Stimulated activated naive CD8-positive, alpha-beta T cell treated with anti-CD3 and anti-CD28 coated beads, Interleukin-15, Interleukin-2, amounts not matched to agents 100 ng/mL and 50 ng/mL, for 24 hours (primary cell): ENCODE measurements at regions not wholly inside any gene's neighbourhood (a gene's known extent, or its start where the extent isn't known, plus 50 kb on each side); places are given as distances from the start of the nearest gene placed in this dataset.

ENCODE experiments used
- H3K27ac Mint-ChIP-seq: one replicate; pipeline ENCODE4 v1.8.0; 2021; ENCODE audit warnings: mild to moderate bottlenecking, mixed read lengths
- H3K27me3 Mint-ChIP-seq: one replicate; pipeline ENCODE4 v1.8.0; 2021; ENCODE audit warnings: mixed read lengths
- H3K36me3 Mint-ChIP-seq: one replicate; pipeline ENCODE4 v1.8.0; 2021; ENCODE audit warnings: low read depth, mixed read lengths
- H3K4me1 Mint-ChIP-seq: one replicate; pipeline ENCODE4 v1.8.0; 2021; ENCODE audit warnings: low read depth, mixed read lengths
- H3K4me3 Mint-ChIP-seq: one replicate; pipeline ENCODE4 v1.8.0; 2021; ENCODE audit warnings: mild to moderate bottlenecking, mixed read lengths
- H3K9me3 Mint-ChIP-seq: one replicate; pipeline ENCODE4 v1.8.0; 2021; ENCODE audit warnings: mixed read lengths

GRCh38 chr1:157239936-157240335 lies 101.7 kb upstream of the ETV3 start:
- H3K4me3 Mint-ChIP-seq: no peak overlapping the region
- H3K27ac Mint-ChIP-seq: no peak overlapping the region
- H3K9me3 Mint-ChIP-seq: peaks cover 4% of the 10 kb centered on the region
- no peaks in the 10 kb centered on the region for H3K36me3 Mint-ChIP-seq
- peaks cover 14% of the 10 kb centered on the region for H3K27me3 Mint-ChIP-seq
- no peaks in the 10 kb centered on the region for H3K4me1 Mint-ChIP-seq

DNA sequence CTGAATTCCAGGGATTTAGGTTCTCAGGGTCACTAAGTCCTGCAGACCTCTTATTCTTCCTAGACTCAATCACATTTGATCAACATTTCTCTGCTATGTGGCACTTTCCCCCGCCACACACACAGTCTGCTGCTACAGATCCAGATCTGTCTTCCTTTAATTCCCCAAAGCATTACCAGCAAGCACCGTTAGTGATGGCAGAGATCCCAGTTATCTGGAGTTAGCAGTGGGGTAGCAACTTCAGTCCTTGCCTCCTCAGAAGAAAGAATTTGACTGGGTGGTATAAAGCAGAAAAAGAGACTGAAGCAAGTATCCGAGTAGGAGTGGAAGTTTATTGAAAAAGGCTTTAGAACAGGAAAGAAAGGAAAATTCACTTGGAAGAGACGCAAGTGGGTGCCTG lies 100.4 kb upstream of the ETV3 start:
- Mint-ChIP-seq H3K27ac (no peak overlapping the region), H3K4me3 (no peak overlapping the region), H3K36me3 (no peaks in the 10 kb centered on the region), H3K27me3 (peaks cover 9% of the 10 kb centered on the region), H3K9me3 (no peaks in the 10 kb centered on the region), H3K4me1 (no peaks in the 10 kb centered on the region)

GRCh38 chr1:157237981-157238380 lies 99.8 kb upstream of the ETV3 start:
- peaks cover 9% of the 10 kb centered on the region for H3K27me3 Mint-ChIP-seq
- no peaks in the 10 kb centered on the region for H3K4me1 Mint-ChIP-seq
- H3K4me3 Mint-ChIP-seq: no peak overlapping the region
- H3K27ac Mint-ChIP-seq: no peak overlapping the region
- H3K9me3 Mint-ChIP-seq: no peaks in the 10 kb centered on the region
- H3K36me3 Mint-ChIP-seq: no peaks in the 10 kb centered on the region

- H3K27me3 Mint-ChIP-seq: peaks cover 9% of the 10 kb centered on the region
- no peak overlapping the region for H3K4me3 Mint-ChIP-seq
- H3K27ac Mint-ChIP-seq: no peak overlapping the region
- no peaks in the 10 kb centered on the region for H3K9me3 Mint-ChIP-seq
- no peaks in the 10 kb centered on the region for H3K4me1 Mint-ChIP-seq
- no peaks in the 10 kb centered on the region for H3K36me3 Mint-ChIP-seq
These were observed 99.3 kb upstream of the ETV3 start for GRCh38 chr1:157237522-157237921.

- H3K36me3 Mint-ChIP-seq: no peaks in the 10 kb centered on the region
- no peak overlapping the region for H3K4me3 Mint-ChIP-seq
- H3K9me3 Mint-ChIP-seq: no peaks in the 10 kb centered on the region
- no peaks in the 10 kb centered on the region for H3K4me1 Mint-ChIP-seq
- no peak overlapping the region for H3K27ac Mint-ChIP-seq
- H3K27me3 Mint-ChIP-seq: peaks cover 9% of the 10 kb centered on the region
These were observed 97.9 kb upstream of the ETV3 start for GRCh38 chr1:157236072-157236471.

- no peak overlapping the region for H3K4me3 Mint-ChIP-seq
- H3K9me3 Mint-ChIP-seq: no peaks in the 10 kb centered on the region
- H3K27ac Mint-ChIP-seq: no peak overlapping the region
- H3K27me3 Mint-ChIP-seq: peaks cover 12% of the 10 kb centered on the region
- no peaks in the 10 kb centered on the region for H3K36me3 Mint-ChIP-seq
- no peaks in the 10 kb centered on the region for H3K4me1 Mint-ChIP-seq
These were observed 97.1 kb upstream of the ETV3 start for GRCh38 chr1:157235307-157235706.

DNA sequence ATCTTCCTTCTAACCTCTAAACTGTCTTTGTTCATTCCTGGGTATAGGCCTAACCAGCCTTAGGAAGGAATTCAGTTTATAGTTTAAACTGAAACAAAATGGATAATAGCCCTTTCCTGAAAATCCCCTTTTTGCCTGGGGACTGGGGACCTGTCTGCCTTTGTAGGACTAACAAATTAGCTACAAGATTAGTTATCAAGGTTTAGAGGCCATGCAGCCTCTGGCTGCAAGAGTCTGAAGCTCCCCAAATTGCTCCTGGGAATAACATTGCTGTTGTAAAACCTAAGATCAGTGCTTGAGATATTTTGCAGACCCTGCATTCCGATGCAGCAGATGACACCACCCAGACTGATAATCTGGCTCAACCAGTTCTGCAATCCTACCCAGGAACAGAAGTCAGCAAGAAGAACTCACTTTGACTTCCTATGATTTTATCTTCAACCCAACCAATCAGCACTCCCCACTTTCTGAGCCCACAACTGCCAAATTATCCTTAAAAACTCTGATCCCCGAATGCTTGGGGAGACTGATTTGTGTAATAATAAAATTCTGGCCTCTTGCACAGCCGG lies 96.6 kb upstream of the ETV3 start:
- peaks cover 17% of the 10 kb centered on the region for H3K27me3 Mint-ChIP-seq
- no peak overlapping the region for H3K4me3 Mint-ChIP-seq
- no peak overlapping the region for H3K27ac Mint-ChIP-seq

GRCh38 chr1:157233131-157233530 lies 94.9 kb upstream of the ETV3 start:
- Mint-ChIP-seq H3K27me3 (peaks cover 20% of the 10 kb centered on the region), H3K27ac (no peak overlapping the region), H3K4me1 (no peaks in the 10 kb centered on the region), H3K9me3 (no peaks in the 10 kb centered on the region), H3K4me3 (no peak overlapping the region), H3K36me3 (no peaks in the 10 kb centered on the region)

More for the DNA sequence above, 96.6 kb upstream of the ETV3 start:
- no peaks in the 10 kb centered on the region for H3K36me3 Mint-ChIP-seq
- H3K4me1 Mint-ChIP-seq: no peaks in the 10 kb centered on the region
- H3K9me3 Mint-ChIP-seq: no peaks in the 10 kb centered on the region

- H3K27ac Mint-ChIP-seq: no peak overlapping the region
- no peaks in the 10 kb centered on the region for H3K36me3 Mint-ChIP-seq
- H3K9me3 Mint-ChIP-seq: no peaks in the 10 kb centered on the region
- H3K4me1 Mint-ChIP-seq: no peaks in the 10 kb centered on the region
- peaks cover 20% of the 10 kb centered on the region for H3K27me3 Mint-ChIP-seq
- H3K4me3 Mint-ChIP-seq: no peak overlapping the region
These were observed 93.8 kb upstream of the ETV3 start for GRCh38 chr1:157231846-157232525.

DNA sequence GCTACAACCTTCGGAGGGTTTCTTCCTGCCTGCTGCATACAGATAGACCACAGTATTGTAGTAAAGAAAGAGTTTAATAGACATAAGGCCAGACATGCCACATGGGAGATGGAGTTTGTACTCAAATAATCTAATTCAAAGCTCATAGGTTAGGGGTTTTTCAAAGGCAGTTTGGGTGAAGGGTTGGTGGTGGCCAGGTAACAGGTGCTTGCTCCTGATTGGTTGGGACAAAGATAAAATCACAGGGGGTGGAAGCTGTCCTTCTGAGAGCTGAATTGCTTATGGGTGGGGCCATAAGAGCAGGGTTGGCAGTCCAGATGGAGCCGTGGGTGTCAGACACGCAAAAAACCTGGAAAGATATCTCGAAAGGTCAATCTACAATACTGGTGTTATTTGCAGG lies 92.3 kb upstream of the ETV3 start:
- H3K27ac Mint-ChIP-seq: no peak overlapping the region
- H3K9me3 Mint-ChIP-seq: no peaks in the 10 kb centered on the region
- peaks cover 23% of the 10 kb centered on the region for H3K27me3 Mint-ChIP-seq
- H3K36me3 Mint-ChIP-seq: no peaks in the 10 kb centered on the region
- H3K4me1 Mint-ChIP-seq: no peaks in the 10 kb centered on the region
- no peak overlapping the region for H3K4me3 Mint-ChIP-seq

GRCh38 chr1:157227700-157228099 lies 89.5 kb upstream of the ETV3 start:
- Mint-ChIP-seq H3K9me3 (no peaks in the 10 kb centered on the region), H3K4me3 (no peak overlapping the region), H3K27me3 (peaks cover 45% of the 10 kb centered on the region), H3K36me3 (no peaks in the 10 kb centered on the region), H3K27ac (no peak overlapping the region), H3K4me1 (no peaks in the 10 kb centered on the region)

DNA sequence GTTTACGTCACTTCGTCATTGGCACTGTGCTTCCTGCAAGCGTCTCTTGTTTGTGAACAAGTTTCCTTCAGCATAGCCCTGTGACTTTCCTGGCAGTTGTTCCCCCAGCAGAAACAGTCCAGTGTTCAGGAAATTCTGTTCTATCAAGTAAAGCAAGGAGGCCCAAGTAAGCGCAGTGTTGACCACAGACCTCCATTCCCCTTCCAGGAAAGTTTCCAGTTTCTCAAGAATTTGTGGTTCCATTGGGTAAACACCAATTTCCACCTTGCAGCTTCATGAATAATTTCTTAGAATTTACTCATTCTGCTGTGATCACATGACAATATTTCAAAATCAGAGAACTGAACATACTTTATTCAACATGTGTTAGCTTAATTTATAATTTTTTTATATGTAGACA lies 88.5 kb upstream of the ETV3 start:
- no peak overlapping the region for H3K27ac Mint-ChIP-seq
- no peak overlapping the region for H3K4me3 Mint-ChIP-seq
- no peaks in the 10 kb centered on the region for H3K36me3 Mint-ChIP-seq
- no peaks in the 10 kb centered on the region for H3K9me3 Mint-ChIP-seq
- H3K27me3 Mint-ChIP-seq: peaks cover 54% of the 10 kb centered on the region
- no peaks in the 10 kb centered on the region for H3K4me1 Mint-ChIP-seq

DNA sequence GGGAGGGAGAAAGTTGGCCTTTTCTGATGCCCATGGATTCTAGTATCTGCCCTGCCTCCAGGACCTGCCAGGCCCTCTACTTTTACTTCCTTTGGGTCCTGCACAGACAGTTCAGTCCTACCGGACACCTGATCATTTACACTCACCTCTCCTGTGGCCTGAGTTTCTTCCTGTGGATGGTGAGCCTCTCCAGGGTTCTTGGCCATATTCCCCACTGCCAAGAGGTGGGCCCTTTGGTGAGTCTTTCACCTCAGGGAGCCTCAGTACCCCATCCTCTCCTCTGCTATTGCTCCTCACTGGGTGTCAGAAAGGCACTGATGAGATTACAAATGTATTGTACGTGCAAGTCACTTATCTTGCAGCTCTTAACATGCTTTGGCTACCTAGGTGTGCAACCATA lies 81.4 kb upstream of the ETV3 start:
- Mint-ChIP-seq H3K27me3 (peaks cover 49% of the 10 kb centered on the region), H3K4me3 (no peak overlapping the region), H3K27ac (no peak overlapping the region), H3K36me3 (no peaks in the 10 kb centered on the region), H3K4me1 (no peaks in the 10 kb centered on the region), H3K9me3 (peaks cover 6% of the 10 kb centered on the region)

- H3K27me3 Mint-ChIP-seq: peaks cover 47% of the 10 kb centered on the region
- no peak overlapping the region for H3K4me3 Mint-ChIP-seq
- no peaks in the 10 kb centered on the region for H3K4me1 Mint-ChIP-seq
- H3K9me3 Mint-ChIP-seq: peaks cover 8% of the 10 kb centered on the region
- H3K36me3 Mint-ChIP-seq: no peaks in the 10 kb centered on the region
- no peak overlapping the region for H3K27ac Mint-ChIP-seq
These were observed 81.0 kb upstream of the ETV3 start for GRCh38 chr1:157219182-157219581.

DNA sequence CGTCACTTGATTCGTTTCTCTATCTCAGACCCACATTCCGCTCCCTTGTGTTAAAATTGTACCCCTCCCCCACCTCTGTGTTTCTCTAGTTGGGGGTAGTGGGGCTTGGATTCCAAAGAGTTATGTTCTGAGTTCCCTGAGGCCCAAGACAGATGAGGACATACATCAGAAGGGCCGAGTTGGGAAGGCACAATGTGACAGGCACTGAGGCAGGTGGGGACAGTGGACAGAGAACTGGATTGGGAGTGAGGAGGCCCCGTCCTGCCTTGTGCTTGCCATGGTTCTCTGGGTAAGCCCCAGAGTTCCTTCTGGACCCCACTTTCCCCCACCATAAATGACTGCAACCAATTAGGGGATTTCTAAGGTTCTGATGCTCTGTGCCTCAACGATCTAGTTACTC lies 80.5 kb upstream of the ETV3 start:
- Mint-ChIP-seq H3K27me3 (peaks cover 45% of the 10 kb centered on the region), H3K27ac (no peak overlapping the region), H3K4me1 (no peaks in the 10 kb centered on the region)

GRCh38 chr1:157217486-157217885 lies 79.3 kb upstream of the ETV3 start:
- Mint-ChIP-seq H3K9me3 (peaks cover 23% of the 10 kb centered on the region), H3K4me1 (no peaks in the 10 kb centered on the region), H3K4me3 (no peak overlapping the region), H3K36me3 (no peaks in the 10 kb centered on the region), H3K27ac (no peak overlapping the region), H3K27me3 (peaks cover 47% of the 10 kb centered on the region)

More for the DNA sequence above, 80.5 kb upstream of the ETV3 start:
- H3K36me3 Mint-ChIP-seq: no peaks in the 10 kb centered on the region
- H3K9me3 Mint-ChIP-seq: peaks cover 11% of the 10 kb centered on the region
- no peak overlapping the region for H3K4me3 Mint-ChIP-seq
